HEK293 (cell line): ENCODE measurements at regions not wholly inside any gene's neighbourhood (a gene's known extent, or its start where the extent isn't known, plus 50 kb on each side); places are given as distances from the start of the nearest gene placed in this dataset.

Experiments used
- CTCF ChIA-PET: fragments of 350-600 bp; formaldehyde crosslinking; extraction: SDS; loops from one replicate; lab custom pipeline; 2021; ENCODE audit warnings: antibody characterized with exemption; lab: Yijun Ruan, JAX
- POLR2A ChIA-PET: fragments of 300-600 bp; formaldehyde crosslinking; extraction: SDS; loops from one replicate; lab custom pipeline; 2020; ENCODE audit warnings: antibody characterized with exemption, inconsistent platforms; lab: Yijun Ruan, JAX
- H3K27ac ChIP-seq: fragments of 200-500 bp; sonication (Bioruptor generic); 2 replicates; pipeline ENCODE4 v1.5.1; 2014; ENCODE audit warnings: low read depth, low read length, control low read depth, inconsistent platforms; ENCODE audit errors: extremely low read depth
- H3K36me3 ChIP-seq, 2 experiments: fragments of 200-500 bp in 1 of 2; sonication (Bioruptor generic) in 1 of 2; 1 replicate in 1 of 2; 2 replicates in 1 of 2; pipeline ENCODE4 v1.5.1; 2014 to 2017; ENCODE audit warnings: inconsistent platforms in 2 of 2, low read length in 2 of 2; ENCODE audit not compliant: control insufficient read depth in 2 of 2, insufficient read depth in 1 of 2
- H3K4me1 ChIP-seq: fragments of 200-500 bp; sonication (Bioruptor generic); 2 replicates; pipeline ENCODE4 v1.5.1; 2014; ENCODE audit warnings: mild to moderate bottlenecking, low read length, inconsistent platforms; ENCODE audit not compliant: control insufficient read depth, insufficient read depth
- H3K4me3 ChIP-seq: 2 replicates; pipeline ENCODE4 v1.5.1; 2011; ENCODE audit warnings: low read depth, mild to moderate bottlenecking, control low read depth, low read length, moderate library complexity
- H3K9me3 ChIP-seq: fragments of 200-500 bp; sonication (Bioruptor generic); 2 replicates; pipeline ENCODE4 v1.5.1; 2014; ENCODE audit warnings: low read depth, low read length, inconsistent platforms; ENCODE audit not compliant: control insufficient read depth, insufficient read depth
- ELK4 ChIP-seq: IDR thresholded peaks from 2 replicates; pipeline ENCODE4 v1.6.1; 2011; ENCODE audit warnings: mild to moderate bottlenecking, low read depth, low read length, borderline replicate concordance
- FEZF1 ChIP-seq: fragments of 450-650 bp; formaldehyde crosslinking; IDR thresholded peaks from 2 replicates; pipeline ENCODE4 v1.5.1; 2016; ENCODE audit warnings: missing biosample characterization, missing genetic modification characterization
- MEIS1 ChIP-seq: sonication (generic); formaldehyde crosslinking; IDR thresholded peaks from 2 replicates; pipeline ENCODE4 v1.8.1; 2022; ENCODE audit warnings: missing genetic modification reagents, mild to moderate bottlenecking, borderline replicate concordance
- MZF1 ChIP-seq: fragments of 450-650 bp; formaldehyde crosslinking; IDR thresholded peaks from 2 replicates; pipeline ENCODE4 v1.5.1; 2017; ENCODE audit warnings: missing biosample characterization, missing genetic modification characterization, borderline replicate concordance
- RBAK ChIP-seq: fragments of 450-650 bp; formaldehyde crosslinking; IDR thresholded peaks from 2 replicates; pipeline ENCODE4 v1.5.1; 2016; ENCODE audit warnings: missing biosample characterization, missing genetic modification characterization
- YY2 ChIP-seq: fragments of 450-650 bp; formaldehyde crosslinking; IDR thresholded peaks from 2 replicates; pipeline ENCODE4 v1.5.1; 2016; ENCODE audit warnings: missing biosample characterization, missing genetic modification characterization
- ZBTB10 ChIP-seq: fragments of 450-650 bp; formaldehyde crosslinking; IDR thresholded peaks from 2 replicates; pipeline ENCODE4 v1.5.1; 2016; ENCODE audit warnings: missing biosample characterization, missing genetic modification characterization
- ZBTB48 ChIP-seq: fragments of 450-650 bp; formaldehyde crosslinking; IDR thresholded peaks from 2 replicates; pipeline ENCODE4 v1.5.1; 2016; ENCODE audit warnings: missing biosample characterization, missing genetic modification characterization
- ZBTB8A ChIP-seq: fragments of 450-650 bp; formaldehyde crosslinking; IDR thresholded peaks from 2 replicates; pipeline ENCODE4 v1.5.1; 2016; ENCODE audit warnings: missing biosample characterization, missing genetic modification characterization
- ZFP41 ChIP-seq: fragments of 450-650 bp; formaldehyde crosslinking; IDR thresholded peaks from 2 replicates; pipeline ENCODE4 v1.5.1; 2016; ENCODE audit warnings: missing biosample characterization, missing genetic modification characterization, borderline replicate concordance
- ZNF148 ChIP-seq: fragments of 450-650 bp; formaldehyde crosslinking; IDR thresholded peaks from 2 replicates; pipeline ENCODE4 v1.5.0; 2017; ENCODE audit warnings: missing biosample characterization, missing genetic modification characterization, borderline replicate concordance
- ZNF169 ChIP-seq: fragments of 450-650 bp; formaldehyde crosslinking; IDR thresholded peaks from 2 replicates; pipeline ENCODE4 v1.5.1; 2016; ENCODE audit warnings: missing biosample characterization, missing genetic modification characterization
- ZNF223 ChIP-seq: fragments of 450-650 bp; formaldehyde crosslinking; IDR thresholded peaks from 2 replicates; pipeline ENCODE4 v1.5.1; 2016; ENCODE audit warnings: missing biosample characterization, missing genetic modification characterization
- ZNF280C ChIP-seq: fragments of 450-650 bp; formaldehyde crosslinking; IDR thresholded peaks from 2 replicates; pipeline ENCODE4 v1.5.1; 2016; ENCODE audit warnings: missing biosample characterization, missing genetic modification characterization
- ZNF366 ChIP-seq: fragments of 450-650 bp; formaldehyde crosslinking; conservative IDR thresholded peaks from 2 replicates; pipeline ENCODE4 v1.5.1; 2016; ENCODE audit warnings: missing biosample characterization, missing genetic modification characterization
- ZNF37A ChIP-seq: fragments of 450-650 bp; IDR thresholded peaks from 2 replicates; pipeline ENCODE4 v1.5.1; 2018; ENCODE audit warnings: missing biosample characterization, missing genetic modification characterization
- ZNF514 ChIP-seq: fragments of 450-650 bp; formaldehyde crosslinking; IDR thresholded peaks from 2 replicates; pipeline ENCODE4 v1.5.1; 2016; ENCODE audit warnings: missing biosample characterization, missing genetic modification characterization
- ZNF518A ChIP-seq: fragments of 450-650 bp; formaldehyde crosslinking; conservative IDR thresholded peaks from 2 replicates; pipeline ENCODE4 v1.5.1; 2016; ENCODE audit warnings: low read depth, missing biosample characterization, missing genetic modification characterization
- ZNF521 ChIP-seq: fragments of 450-650 bp; formaldehyde crosslinking; IDR thresholded peaks from 2 replicates; pipeline ENCODE4 v1.5.1; 2017; ENCODE audit warnings: missing biosample characterization, mild to moderate bottlenecking, missing genetic modification characterization
- ZNF623 ChIP-seq: fragments of 450-650 bp; formaldehyde crosslinking; IDR thresholded peaks from 2 replicates; pipeline ENCODE4 v1.5.1; 2016; ENCODE audit warnings: missing biosample characterization, missing genetic modification characterization
- ZNF658 ChIP-seq: fragments of 450-650 bp; formaldehyde crosslinking; IDR thresholded peaks from 2 replicates; pipeline ENCODE4; 2016; ENCODE audit warnings: missing biosample characterization, missing genetic modification characterization
- ZSCAN5A ChIP-seq: fragments of 450-650 bp; formaldehyde crosslinking; IDR thresholded peaks from 2 replicates; pipeline ENCODE4 v1.5.1; 2016; ENCODE audit warnings: missing biosample characterization, missing genetic modification characterization

GRCh38 chr5:82657033-82657699, 379.0 kb upstream of the RPS23 start (continued):
- TF ChIP-seq MZF1 (no peak), ZNF521 (no peak), ZNF223 (tag by site-specific recombination) (no peak)

- Histone ChIP-seq H3K36me3 (no peaks in the 10 kb centered on the region), H3K4me1 (no peaks in the 10 kb centered on the region), H3K27ac (no peak overlapping the region), H3K4me3 (no peak overlapping the region), H3K9me3 (no peaks in the 10 kb centered on the region)
- ChIA-PET CTCF (interaction anchor here (0.6 kb wide), 1 partner anchor 330 kb away, joined by 3 read pairs; no protein-coding TSS in a partner anchor), POLR2A (no interaction called here)
- TF ChIP-seq ZBTB10 (tag by site-specific recombination), result no peak
- TF ChIP-seq MEIS1 (CRISPR knock-in tag), result no peak
- TF ChIP-seq ZNF366 (tag by site-specific recombination), result no peak
- TF ChIP-seq ZNF37A (tag by site-specific recombination), result no peak
- TF ChIP-seq ZNF518A (tag by site-specific recombination), result no peak
- TF ChIP-seq ZBTB8A (tag by site-specific recombination), result no peak
- TF ChIP-seq ZNF623 (tag by site-specific recombination), result no peak
- TF ChIP-seq FEZF1 (tag by site-specific recombination), result no peak
- no peak for TF ChIP-seq ZBTB48 (tag by site-specific recombination)
- TF ChIP-seq ZNF169 (tag by site-specific recombination), result no peak
- TF ChIP-seq YY2 (tag by site-specific recombination), result no peak
- no peak for TF ChIP-seq ZSCAN5A (tag by site-specific recombination)
- no peak for TF ChIP-seq ZNF148 (tag by site-specific recombination)
- TF ChIP-seq ZFP41 (tag by site-specific recombination), result no peak
- TF ChIP-seq ELK4, result no peak
- no peak for TF ChIP-seq ZNF514
- TF ChIP-seq ZNF280C (tag by site-specific recombination), result no peak
- TF ChIP-seq RBAK (tag by site-specific recombination), result no peak
- TF ChIP-seq ZNF658, result no peak
These were observed 378.2 kb upstream of the RPS23 start for GRCh38 chr5:82656341-82656761.
